Esophagus muscularis mucosa (tissue), 3 donors: ENCODE measurements at regions not wholly inside any gene's neighbourhood (a gene's known extent, or its start where the extent isn't known, plus 50 kb on each side); places are given as distances from the start of the nearest gene placed in this dataset.

ENCODE experiments used
- CTCF ChIP-seq, 3 experiments: fragments of 200-600 bp in 2 of 3; fragments of 450-650 bp in 1 of 3; sonication (generic) in 2 of 3; IDR thresholded peaks; one replicate each; pipeline ENCODE4 v1.5.1; 2017 to 2019; ENCODE audit warnings: antibody characterized with exemption in 3 of 3, mild to moderate bottlenecking in 2 of 3, moderate library complexity in 1 of 3
- EP300 ChIP-seq: sonication (generic); formaldehyde crosslinking; IDR thresholded peaks from one replicate; pipeline ENCODE4 v1.6.1; 2017; ENCODE audit warnings: antibody characterized with exemption

- TF ChIP-seq CTCF (IDR thresholded peaks at IDR 0.05) (no peak), EP300 (no peak)
Measured at GRCh38 chr1:188496506-188496905, 1667.8 kb downstream of the PLA2G4A start.
